Stomach (tissue), 8 donors: ENCODE measurements at regions not wholly inside any gene's neighbourhood (a gene's known extent, or its start where the extent isn't known, plus 50 kb on each side); places are given as distances from the start of the nearest gene placed in this dataset.

ENCODE experiments used
- DNase-seq, 2 donors: peaks; one replicate each; pipeline versions ENCODE4 v3.0.0 to v3.0.0-alpha.2; 2013 to 2019
- H3K27ac ChIP-seq, 5 donors: fragments of 200-600 bp in 4 of 5; sonication (generic) in 4 of 5; one replicate each; pipeline ENCODE4 v1.5.1; 2013 to 2019; ENCODE audit warnings: mild to moderate bottlenecking in 1 of 5, moderate library complexity in 1 of 5
- H3K27me3 ChIP-seq, 3 donors: fragments of 200-600 bp; sonication (generic); one replicate each; pipeline ENCODE4 v1.5.1; 2017 to 2019; ENCODE audit warnings: mixed run types in 1 of 3
- H3K36me3 ChIP-seq, 4 donors: fragments of 200-600 bp; sonication (generic); 1 replicate in 3 of 4; 2 replicates in 1 of 4; pipeline ENCODE4 v1.5.1; 2016 to 2019
- H3K4me1 ChIP-seq, 4 donors: fragments of 200-600 bp; sonication (generic); one replicate each; pipeline ENCODE4 v1.5.1; 2016 to 2019
- H3K4me3 ChIP-seq, 4 donors: fragments of 200-600 bp; sonication (generic) in 3 of 4; one replicate each; pipeline ENCODE4 v1.5.1; 2016 to 2019; ENCODE audit warnings: mild to moderate bottlenecking in 1 of 4
- H3K9me3 ChIP-seq, 4 donors: fragments of 200-600 bp; sonication (generic); one replicate each; pipeline ENCODE4 v1.5.1; 2016 to 2019
- CTCF ChIP-seq, 7 experiments: fragments of 450-650 bp in 4 of 7; fragments of 200-600 bp in 3 of 7; sonication (generic) in 3 of 7; IDR thresholded peaks; one replicate each; pipeline ENCODE4 v1.5.1; 2016 to 2019; ENCODE audit warnings: antibody characterized with exemption in 7 of 7, control low read depth in 2 of 7, mild to moderate bottlenecking in 1 of 7
- EP300 ChIP-seq: sonication (generic); formaldehyde crosslinking; IDR thresholded peaks from one replicate; pipeline ENCODE4 v1.6.1; 2017; ENCODE audit warnings: antibody characterized with exemption
- POLR2A ChIP-seq, 4 donors: fragments of 450-650 bp; IDR thresholded peaks; one replicate each; pipeline ENCODE4 v1.6.1; 2016; ENCODE audit warnings: antibody characterized with exemption in 4 of 4, control low read depth in 2 of 4, mild to moderate bottlenecking in 1 of 4, moderate library complexity in 1 of 4
- POLR2AphosphoS5 ChIP-seq, 3 donors: sonication (generic); formaldehyde crosslinking; IDR thresholded peaks; one replicate each; pipeline ENCODE4 v1.6.1; 2016; ENCODE audit warnings: antibody characterized with exemption in 3 of 3
- WGBS, 5 donors: extraction: QIAGEN DNeasy Blood & Tissue Kit in 3 of 5; methylation state at CpG; one replicate each; pipeline versions ENCODE4 v1.1.5 to v1.1.7; 2013 to 2018; 5-methylcytosine and 5-hydroxymethylcytosine counted together
- intact Hi-C: fragments of 100-400 bp; cut with DNase I; formaldehyde crosslinking; loops from one replicate; pipeline ENCODE4 v1.15.1; 2023; ENCODE audit warnings: low total_unique reads
- donor health status: healthy with polysubstance abuse.
- donor health status: Bipolar disorder and iron deficiency.
- donor health status: healthy.

GRCh38 chr3:159082519-159082918 lies 280.7 kb downstream of the MFSD1 start:
- no peaks in the 10 kb centered on the region for H3K4me1 ChIP-seq
- H3K27me3 ChIP-seq: no peaks in the 10 kb centered on the region
- H3K9me3 ChIP-seq: no peaks in the 10 kb centered on the region
- intact Hi-C loops: no loop called here
- H3K4me3 ChIP-seq: no peak overlapping the region
- no peak for TF ChIP-seq EP300
- TF ChIP-seq POLR2A (IDR thresholded peaks at IDR 0.05): no peak
- TF ChIP-seq POLR2AphosphoS5 (IDR thresholded peaks at IDR 0.05): no peak
- no peak for TF ChIP-seq CTCF (IDR thresholded peaks at IDR 0.05)
- H3K27ac ChIP-seq: no peak overlapping the region
- DNase-seq: no peak
- 76 to 91% (median 86%) methylated on average over 1 of the region's 1 CpG for WGBS, 5 donors
- no peaks in the 10 kb centered on the region for H3K36me3 ChIP-seq

GRCh38 chr3:159091936-159092335 lies 290.1 kb downstream of the MFSD1 start:
- intact Hi-C loops: no loop called here
- Histone ChIP-seq H3K36me3 (no peaks in the 10 kb centered on the region), H3K4me3 (no peak overlapping the region), H3K27ac (no peak overlapping the region), H3K4me1 (no peaks in the 10 kb centered on the region), H3K9me3 (no peaks in the 10 kb centered on the region), H3K27me3 (no peaks in the 10 kb centered on the region)
- no peak for DNase-seq
- TF ChIP-seq POLR2AphosphoS5 (IDR thresholded peaks at IDR 0.05): no peak
- TF ChIP-seq CTCF (IDR thresholded peaks at IDR 0.05): no peak
- TF ChIP-seq POLR2A (IDR thresholded peaks at IDR 0.05): no peak
- no peak for TF ChIP-seq EP300

- Histone ChIP-seq H3K27me3 (no peaks in the 10 kb centered on the region), H3K27ac (no peak overlapping the region), H3K4me1 (no peaks in the 10 kb centered on the region), H3K4me3 (no peak overlapping the region), H3K36me3 (no peaks in the 10 kb centered on the region), H3K9me3 (no peaks in the 10 kb centered on the region)
- DNase-seq: no peak
- TF ChIP-seq CTCF (IDR thresholded peaks at IDR 0.05) (no peak), EP300 (no peak), POLR2AphosphoS5 (IDR thresholded peaks at IDR 0.05) (no peak), POLR2A (IDR thresholded peaks at IDR 0.05) (no peak)
- intact Hi-C loops: no loop called here
- 69 to 89% (median 83%) methylated on average over 1 of the region's 1 CpG for WGBS, 5 donors
Measured at GRCh38 chr3:159102001-159102400, 300.1 kb downstream of the MFSD1 start.

GRCh38 chr3:159112724-159113123 lies 310.9 kb downstream of the MFSD1 start:
- H3K27me3 ChIP-seq: no peaks in the 10 kb centered on the region
- no peaks in the 10 kb centered on the region for H3K36me3 ChIP-seq
- intact Hi-C loops: no loop called here
- H3K4me1 ChIP-seq: no peaks in the 10 kb centered on the region
- DNase-seq: no peak
- no peak overlapping the region for H3K4me3 ChIP-seq
- no peaks in the 10 kb centered on the region for H3K9me3 ChIP-seq
- TF ChIP-seq EP300 (no peak), POLR2A (IDR thresholded peaks at IDR 0.05) (no peak), POLR2AphosphoS5 (IDR thresholded peaks at IDR 0.05) (no peak), CTCF (IDR thresholded peaks at IDR 0.05) (no peak)
- H3K27ac ChIP-seq: no peak overlapping the region
